Stomach (tissue), 8 donors: ENCODE measurements at regions not wholly inside any gene's neighbourhood (a gene's known extent, or its start where the extent isn't known, plus 50 kb on each side); places are given as distances from the start of the nearest gene placed in this dataset.

Experiments
- DNase-seq, 2 donors: peaks; one replicate each; pipeline versions ENCODE4 v3.0.0 to v3.0.0-alpha.2; 2013 to 2019
- H3K27ac ChIP-seq, 5 donors: fragments of 200-600 bp in 4 of 5; sonication (generic) in 4 of 5; one replicate each; pipeline ENCODE4 v1.5.1; 2013 to 2019; ENCODE audit warnings: mild to moderate bottlenecking in 1 of 5, moderate library complexity in 1 of 5
- H3K27me3 ChIP-seq, 3 donors: fragments of 200-600 bp; sonication (generic); one replicate each; pipeline ENCODE4 v1.5.1; 2017 to 2019; ENCODE audit warnings: mixed run types in 1 of 3
- H3K36me3 ChIP-seq, 4 donors: fragments of 200-600 bp; sonication (generic); 1 replicate in 3 of 4; 2 replicates in 1 of 4; pipeline ENCODE4 v1.5.1; 2016 to 2019
- H3K4me1 ChIP-seq, 4 donors: fragments of 200-600 bp; sonication (generic); one replicate each; pipeline ENCODE4 v1.5.1; 2016 to 2019
- H3K4me3 ChIP-seq, 4 donors: fragments of 200-600 bp; sonication (generic) in 3 of 4; one replicate each; pipeline ENCODE4 v1.5.1; 2016 to 2019; ENCODE audit warnings: mild to moderate bottlenecking in 1 of 4
- H3K9me3 ChIP-seq, 4 donors: fragments of 200-600 bp; sonication (generic); one replicate each; pipeline ENCODE4 v1.5.1; 2016 to 2019
- EP300 ChIP-seq: sonication (generic); formaldehyde crosslinking; IDR thresholded peaks from one replicate; pipeline ENCODE4 v1.6.1; 2017; ENCODE audit warnings: antibody characterized with exemption
- POLR2A ChIP-seq, 4 donors: fragments of 450-650 bp; IDR thresholded peaks; one replicate each; pipeline ENCODE4 v1.6.1; 2016; ENCODE audit warnings: antibody characterized with exemption in 4 of 4, control low read depth in 2 of 4, mild to moderate bottlenecking in 1 of 4, moderate library complexity in 1 of 4
- POLR2AphosphoS5 ChIP-seq, 3 donors: sonication (generic); formaldehyde crosslinking; IDR thresholded peaks; one replicate each; pipeline ENCODE4 v1.6.1; 2016; ENCODE audit warnings: antibody characterized with exemption in 3 of 3
- WGBS, 5 donors: extraction: QIAGEN DNeasy Blood & Tissue Kit in 3 of 5; methylation state at CpG; one replicate each; pipeline versions ENCODE4 v1.1.5 to v1.1.7; 2013 to 2018; 5-methylcytosine and 5-hydroxymethylcytosine counted together
- intact Hi-C: fragments of 100-400 bp; cut with DNase I; formaldehyde crosslinking; loops from one replicate; pipeline ENCODE4 v1.15.1; 2023; ENCODE audit warnings: low total_unique reads
- TF ChIP-seq, protein P1 (sequence below), 7 experiments: fragments of 450-650 bp in 4 of 7; fragments of 200-600 bp in 3 of 7; sonication (generic) in 3 of 7; IDR thresholded peaks; one replicate each; pipeline ENCODE4 v1.5.1; 2016 to 2019; ENCODE audit warnings: antibody characterized with exemption in 7 of 7, control low read depth in 2 of 7, mild to moderate bottlenecking in 1 of 7
- donor health status: healthy with polysubstance abuse.
- donor health status: Bipolar disorder and iron deficiency.
- donor health status: healthy.

DNA sequence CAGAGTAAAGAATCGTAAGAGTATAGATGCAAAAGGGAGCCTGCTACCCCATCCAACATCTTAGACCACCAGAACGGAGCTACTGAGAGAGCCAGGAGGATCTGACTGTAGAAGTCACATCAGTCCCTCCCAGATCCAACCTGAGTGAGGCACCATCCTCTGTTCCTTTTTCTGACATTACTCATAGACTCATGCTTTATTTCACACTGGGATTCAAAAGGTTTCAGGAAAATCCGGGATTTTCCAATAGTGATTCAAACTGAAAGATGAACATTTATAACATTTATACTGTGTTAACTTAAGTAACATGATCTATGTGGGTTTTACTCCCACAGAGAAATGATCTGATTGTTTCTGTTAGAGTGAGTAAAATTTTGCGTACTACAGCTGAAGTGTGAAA is 868.6 kb upstream of the GJE1 start:
- 78 to 83% (median 81%) methylated on average over 4 of the region's 4 CpGs for WGBS, 5 donors
- intact Hi-C loops: no loop called here
- no peak overlapping the region for H3K27ac ChIP-seq

DNA sequence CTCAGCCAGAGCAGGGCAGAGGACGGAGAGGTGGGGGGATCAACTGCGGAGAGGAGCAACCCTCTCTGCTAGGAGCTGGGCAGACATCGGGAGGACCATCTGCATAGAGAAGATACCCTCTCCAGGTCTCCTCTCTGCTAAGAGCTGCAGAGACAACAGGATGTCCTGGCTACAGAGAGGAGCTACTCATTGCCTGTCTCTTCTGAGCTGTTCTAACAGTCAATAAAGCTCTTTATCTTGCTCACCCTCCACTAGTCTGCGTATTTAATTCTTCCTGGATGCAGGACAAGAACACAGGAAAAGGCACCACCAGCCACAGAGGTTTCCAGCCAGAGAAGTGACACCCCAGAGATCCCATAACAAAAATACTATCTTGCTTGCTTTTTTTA is 871.1 kb upstream of the GJE1 start:
- no peaks in the 10 kb centered on the region for H3K27me3 ChIP-seq
- H3K4me1 ChIP-seq: peaks cover 0 to 4% (median 0%) of the 10 kb centered on the region in 4 donors
- no peaks in the 10 kb centered on the region for H3K36me3 ChIP-seq
- intact Hi-C loops: no loop called here
- no peak for DNase-seq
- H3K27ac ChIP-seq: no peak overlapping the region
- H3K4me3 ChIP-seq: no peak overlapping the region
- TF ChIP-seq POLR2AphosphoS5 (IDR thresholded peaks at IDR 0.05) (no peak), POLR2A (IDR thresholded peaks at IDR 0.05) (no peak)
- H3K9me3 ChIP-seq: no peaks in the 10 kb centered on the region
- WGBS, 5 donors: 84 to 90% (median 86%) methylated on average over 4 of the region's 4 CpGs

More for the DNA sequence above, 868.6 kb upstream of the GJE1 start:
- Histone ChIP-seq H3K9me3 (no peaks in the 10 kb centered on the region), H3K4me1 (peaks cover 0 to 4% (median 0%) of the 10 kb centered on the region in 4 donors), H3K27me3 (no peaks in the 10 kb centered on the region), H3K4me3 (no peak overlapping the region), H3K36me3 (no peaks in the 10 kb centered on the region)
- TF ChIP-seq, protein P1, sequence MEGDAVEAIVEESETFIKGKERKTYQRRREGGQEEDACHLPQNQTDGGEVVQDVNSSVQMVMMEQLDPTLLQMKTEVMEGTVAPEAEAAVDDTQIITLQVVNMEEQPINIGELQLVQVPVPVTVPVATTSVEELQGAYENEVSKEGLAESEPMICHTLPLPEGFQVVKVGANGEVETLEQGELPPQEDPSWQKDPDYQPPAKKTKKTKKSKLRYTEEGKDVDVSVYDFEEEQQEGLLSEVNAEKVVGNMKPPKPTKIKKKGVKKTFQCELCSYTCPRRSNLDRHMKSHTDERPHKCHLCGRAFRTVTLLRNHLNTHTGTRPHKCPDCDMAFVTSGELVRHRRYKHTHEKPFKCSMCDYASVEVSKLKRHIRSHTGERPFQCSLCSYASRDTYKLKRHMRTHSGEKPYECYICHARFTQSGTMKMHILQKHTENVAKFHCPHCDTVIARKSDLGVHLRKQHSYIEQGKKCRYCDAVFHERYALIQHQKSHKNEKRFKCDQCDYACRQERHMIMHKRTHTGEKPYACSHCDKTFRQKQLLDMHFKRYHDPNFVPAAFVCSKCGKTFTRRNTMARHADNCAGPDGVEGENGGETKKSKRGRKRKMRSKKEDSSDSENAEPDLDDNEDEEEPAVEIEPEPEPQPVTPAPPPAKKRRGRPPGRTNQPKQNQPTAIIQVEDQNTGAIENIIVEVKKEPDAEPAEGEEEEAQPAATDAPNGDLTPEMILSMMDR (IDR thresholded peaks at IDR 0.05): no peak
- no peak for TF ChIP-seq EP300
- no peak for TF ChIP-seq POLR2AphosphoS5 (IDR thresholded peaks at IDR 0.05)
- TF ChIP-seq POLR2A (IDR thresholded peaks at IDR 0.05): no peak
- DNase-seq: no peak

DNA sequence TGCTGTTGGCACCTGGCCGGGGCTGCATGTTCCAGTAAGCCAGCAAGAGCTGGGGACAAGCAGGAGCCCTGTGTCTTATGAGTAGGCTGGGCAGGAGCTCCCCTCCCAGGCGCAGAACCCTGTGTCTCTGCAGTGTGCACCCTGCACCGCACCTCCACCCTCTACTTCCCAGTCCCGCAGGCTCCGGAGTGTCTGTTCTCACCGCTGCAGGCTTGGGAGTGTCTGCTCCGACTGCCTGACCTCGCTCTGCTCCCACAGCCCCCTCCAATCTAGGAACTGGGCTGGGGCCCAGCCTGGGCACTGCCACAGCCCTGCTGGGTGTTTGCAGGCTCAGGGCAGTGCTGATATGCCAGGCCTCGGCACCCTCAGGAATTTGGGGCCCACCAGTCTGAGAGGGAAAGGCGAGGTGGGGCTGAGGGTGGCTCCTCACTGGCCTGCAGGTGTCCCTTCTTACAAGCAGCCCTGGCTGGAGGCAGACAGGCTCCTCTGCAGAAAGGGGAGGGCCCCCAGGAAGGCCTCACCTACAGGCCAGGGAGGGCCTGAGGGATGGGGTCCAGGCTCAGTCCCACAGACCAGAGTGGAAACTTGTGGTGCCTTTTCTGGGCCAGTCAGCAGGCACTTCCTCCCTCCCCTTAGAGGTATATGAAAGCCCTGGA is 871.6 kb upstream of the GJE1 start:
- 13 to 71% (median 40%) methylated on average over 4 to 10 of the region's 10 CpGs for WGBS, 5 donors
- Histone ChIP-seq H3K9me3 (no peaks in the 10 kb centered on the region), H3K27ac (no peak overlapping the region), H3K36me3 (no peaks in the 10 kb centered on the region), H3K4me1 (peaks cover 0 to 4% (median 0%) of the 10 kb centered on the region in 4 donors), H3K4me3 (no peak overlapping the region), H3K27me3 (no peaks in the 10 kb centered on the region)
- intact Hi-C loops: no loop called here
- TF ChIP-seq POLR2A (IDR thresholded peaks at IDR 0.05) (no peak), POLR2AphosphoS5 (IDR thresholded peaks at IDR 0.05) (no peak), EP300 (no peak)
- TF ChIP-seq, protein P1 (IDR thresholded peaks at IDR 0.05): no peak
- peak in 1 of 2 donors; percentile 29 for DNase-seq

DNA sequence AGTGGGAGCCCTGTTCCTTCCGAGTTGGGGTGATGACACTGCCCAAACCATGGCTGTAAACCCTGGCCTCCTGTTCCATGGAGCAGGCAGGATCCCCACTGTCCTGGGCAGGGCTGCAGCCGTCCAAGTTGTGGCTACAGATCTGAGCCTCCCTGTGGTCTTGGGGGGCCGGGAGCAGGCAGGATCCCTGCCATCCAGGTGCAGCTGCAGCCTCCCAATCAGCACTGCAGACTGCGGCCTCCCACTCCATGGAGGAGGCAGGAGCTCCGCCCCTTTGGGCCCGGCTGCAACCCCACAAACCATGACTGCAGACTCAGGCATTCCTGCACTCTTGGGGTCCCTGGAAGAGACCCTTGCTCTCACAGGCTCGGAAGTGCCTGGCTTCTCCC is 872.1 kb upstream of the GJE1 start:
- DNase-seq: no peak
- Histone ChIP-seq H3K27me3 (no peaks in the 10 kb centered on the region), H3K9me3 (no peaks in the 10 kb centered on the region), H3K36me3 (no peaks in the 10 kb centered on the region), H3K4me3 (no peak overlapping the region), H3K27ac (no peak overlapping the region), H3K4me1 (peaks cover 0 to 4% (median 0%) of the 10 kb centered on the region in 4 donors)
- TF ChIP-seq POLR2AphosphoS5 (IDR thresholded peaks at IDR 0.05) (no peak), EP300 (no peak), POLR2A (IDR thresholded peaks at IDR 0.05) (no peak)
- TF ChIP-seq, protein P1 (IDR thresholded peaks at IDR 0.05): no peak
- 57 to 79% (median 75%) methylated on average over 5 to 7 of the region's 7 CpGs for WGBS, 5 donors
- intact Hi-C loops: no loop called here

DNA sequence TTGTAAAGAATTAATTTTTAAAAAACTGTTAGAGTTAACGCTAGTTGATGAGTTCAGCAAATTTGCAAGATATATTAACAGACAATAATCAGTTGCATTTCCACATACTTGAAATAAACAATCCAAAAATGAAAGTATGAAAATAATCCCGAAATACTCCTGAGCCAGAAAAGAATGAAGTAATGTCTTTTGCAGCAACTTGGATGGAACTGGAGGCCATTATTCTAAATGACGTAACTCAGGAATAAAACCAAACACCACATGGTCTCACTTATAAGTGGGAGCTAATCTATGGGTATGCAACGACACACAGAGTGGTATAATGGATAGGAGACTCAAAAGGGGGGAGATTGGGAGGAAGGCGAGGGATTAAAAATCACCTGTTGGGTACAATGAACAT is 872.9 kb upstream of the GJE1 start:
- DNase-seq: peak in 1 of 2 donors; percentile 35
- Histone ChIP-seq H3K36me3 (no peaks in the 10 kb centered on the region), H3K27me3 (no peaks in the 10 kb centered on the region), H3K9me3 (no peaks in the 10 kb centered on the region), H3K4me1 (peaks cover 0 to 4% (median 0%) of the 10 kb centered on the region in 4 donors), H3K4me3 (no peak overlapping the region), H3K27ac (no peak overlapping the region)
- TF ChIP-seq POLR2A (IDR thresholded peaks at IDR 0.05): no peak
- no peak for TF ChIP-seq EP300
- no peak for TF ChIP-seq POLR2AphosphoS5 (IDR thresholded peaks at IDR 0.05)
- TF ChIP-seq, protein P1 (IDR thresholded peaks at IDR 0.05): no peak
- 73 to 90% (median 78%) methylated on average over 5 of the region's 5 CpGs for WGBS, 5 donors
- intact Hi-C loops: no loop called here
